HG03460 (cell line): ENCODE measurements at regions not wholly inside any gene's neighbourhood (a gene's known extent, or its start where the extent isn't known, plus 50 kb on each side); places are given as distances from the start of the nearest gene placed in this dataset.
"Not testable (repeated sequence)": the region's sequence is repeated elsewhere in the genome, so short reads cannot be mapped to it uniquely, and the experiment has no call there.

Experiments
- ATAC-seq: cut with Tn5 transposase; IDR thresholded peaks from one replicate; pipeline ENCODE4 v1.9.1; 2021; ENCODE audit not compliant: unreplicated experiment

DNA sequence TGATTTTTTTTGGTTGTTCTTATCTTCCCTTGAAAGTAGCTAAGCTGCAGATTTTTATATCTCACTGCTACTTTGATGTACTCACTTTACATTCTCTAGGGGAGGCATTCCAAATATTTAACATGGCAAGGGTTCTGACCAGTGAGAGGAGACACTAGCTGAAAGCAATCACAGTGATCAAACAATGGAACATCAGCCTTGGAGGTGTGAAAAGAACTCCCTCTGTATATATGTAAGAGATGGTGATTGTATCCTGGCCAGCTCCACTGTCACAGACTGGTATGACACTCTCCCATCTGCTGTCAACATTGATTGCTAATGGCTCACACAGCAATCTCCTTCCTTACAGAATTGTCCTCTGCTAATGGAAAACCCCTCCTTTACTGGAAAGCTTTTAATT is 291.7 kb upstream of the CDH19 start:
- no peak for ATAC-seq

DNA sequence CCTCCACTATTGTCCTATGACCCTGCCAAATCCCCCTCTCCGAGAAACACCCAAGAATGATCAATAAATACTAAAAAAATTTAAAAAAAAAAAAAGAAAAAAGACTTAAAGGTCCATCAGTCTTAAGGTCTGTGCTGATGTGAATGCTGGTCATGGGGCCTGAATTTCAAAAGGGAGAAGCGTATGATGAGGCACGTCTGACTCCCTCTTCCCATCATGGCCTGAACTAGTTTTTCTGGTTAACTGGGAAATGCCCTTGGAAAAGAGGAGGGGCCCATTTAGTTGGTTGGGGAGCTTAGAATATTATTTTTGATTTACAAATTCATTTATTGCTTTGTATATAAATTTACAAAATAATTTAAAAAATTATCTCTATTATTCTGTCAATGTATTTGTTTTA is 291.0 kb upstream of the CDH19 start:
- no peak for ATAC-seq

- not testable (repeated sequence) for ATAC-seq
Measured at GRCh38 chr18:66892388-66892787, 288.5 kb upstream of the CDH19 start.

DNA sequence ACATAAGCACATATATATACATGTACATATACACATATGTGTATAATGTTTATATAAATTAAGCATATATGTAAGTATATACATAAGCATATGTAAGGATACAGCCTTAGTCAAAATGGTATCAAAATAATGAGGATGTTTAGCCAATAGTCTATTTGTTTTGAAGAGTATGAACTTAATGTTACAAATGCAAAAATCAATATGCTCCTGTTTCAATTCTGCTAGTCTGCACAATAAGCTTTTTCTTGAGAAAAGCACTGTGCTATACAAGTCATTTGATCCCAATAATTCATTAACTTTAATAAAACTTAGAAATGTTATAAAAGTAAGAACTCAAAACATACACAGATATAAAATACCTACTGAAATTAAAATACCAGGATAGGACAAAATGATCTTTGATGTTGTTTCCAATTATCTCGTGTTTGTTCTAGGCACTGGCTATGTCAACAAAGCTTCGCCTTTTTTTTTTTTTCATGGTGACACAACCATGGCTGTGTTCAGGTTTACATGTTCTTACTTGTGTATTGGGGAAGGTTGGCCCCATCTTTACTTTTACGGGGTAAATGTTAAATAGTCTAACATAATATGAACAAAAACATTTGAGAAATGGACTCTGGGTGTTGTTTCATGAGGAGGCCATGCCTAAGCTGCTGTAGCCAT is 271.1 kb upstream of the CDH19 start:
- no peak for ATAC-seq

DNA sequence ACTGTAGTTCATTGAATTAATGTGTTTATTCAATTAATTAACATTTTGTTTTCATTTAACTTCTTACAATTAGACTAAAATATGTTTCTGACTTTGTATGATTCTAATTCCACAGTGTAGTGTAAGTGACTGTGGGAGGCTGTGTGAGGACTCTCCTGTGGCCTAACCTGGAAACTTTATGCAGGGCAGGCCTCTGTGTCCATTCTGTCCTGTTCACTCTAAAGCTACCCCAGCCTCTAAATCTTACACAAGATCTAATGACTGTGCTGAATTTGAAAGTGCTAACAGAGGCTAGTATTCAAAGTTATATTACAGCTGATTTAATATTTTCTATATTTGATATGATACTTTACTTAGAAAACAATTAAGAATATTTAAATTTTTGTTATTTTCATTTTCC is 270.5 kb upstream of the CDH19 start:
- ATAC-seq = no peak

DNA sequence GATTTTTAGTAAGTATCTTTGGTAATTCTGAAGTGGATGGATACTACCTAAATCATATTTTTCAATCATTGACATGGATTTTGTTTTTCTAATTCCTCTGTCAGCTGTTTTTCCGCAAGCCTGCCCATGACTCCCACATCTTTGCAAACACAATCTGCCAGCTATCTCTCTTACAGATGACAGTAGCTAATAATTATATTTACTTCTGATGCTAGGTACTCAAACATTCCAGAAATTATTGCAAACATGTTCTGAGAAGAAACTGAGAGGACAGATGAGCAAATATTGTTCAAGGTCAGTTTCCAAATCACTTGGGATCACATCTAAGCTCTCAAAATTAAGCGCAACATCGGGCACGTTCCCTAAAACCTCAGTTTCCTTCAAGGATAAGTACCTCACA is 270.0 kb upstream of the CDH19 start:
- ATAC-seq = no peak

- ATAC-seq = no peak
Measured at GRCh38 chr18:66872277-66872676, 268.4 kb upstream of the CDH19 start.

- no peak for ATAC-seq
Measured at GRCh38 chr18:66867653-66868052, 263.8 kb upstream of the CDH19 start.

DNA sequence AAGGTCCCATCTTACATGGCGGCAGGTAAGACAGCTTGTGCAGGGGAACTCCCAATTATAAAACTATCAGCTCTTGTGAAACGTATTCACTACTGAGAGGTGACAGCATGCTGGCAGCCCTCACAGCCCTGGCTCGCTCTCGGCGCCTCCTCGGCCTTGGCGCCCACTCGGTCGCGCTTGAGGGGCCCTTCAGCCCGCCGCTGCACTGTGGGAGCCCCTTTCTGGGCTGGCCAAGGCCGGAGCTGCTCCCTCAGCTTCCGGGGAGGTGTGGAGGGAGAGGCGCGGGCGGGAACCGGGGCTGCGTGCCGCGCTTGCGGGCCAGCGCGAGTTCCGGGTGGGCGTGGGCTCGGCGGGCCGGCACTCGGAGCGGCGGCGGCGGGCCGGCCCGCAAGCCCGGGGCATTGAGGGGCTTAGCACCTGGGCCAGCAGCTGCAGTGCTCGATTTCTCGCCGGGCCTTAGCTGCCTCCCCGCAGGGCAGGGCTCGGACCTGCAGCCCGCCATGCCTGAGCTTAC is 262.6 kb upstream of the CDH19 start:
- not testable (repeated sequence) for ATAC-seq

GRCh38 chr18:66838340-66838987 is 234.6 kb upstream of the CDH19 start:
- no peak for ATAC-seq

DNA sequence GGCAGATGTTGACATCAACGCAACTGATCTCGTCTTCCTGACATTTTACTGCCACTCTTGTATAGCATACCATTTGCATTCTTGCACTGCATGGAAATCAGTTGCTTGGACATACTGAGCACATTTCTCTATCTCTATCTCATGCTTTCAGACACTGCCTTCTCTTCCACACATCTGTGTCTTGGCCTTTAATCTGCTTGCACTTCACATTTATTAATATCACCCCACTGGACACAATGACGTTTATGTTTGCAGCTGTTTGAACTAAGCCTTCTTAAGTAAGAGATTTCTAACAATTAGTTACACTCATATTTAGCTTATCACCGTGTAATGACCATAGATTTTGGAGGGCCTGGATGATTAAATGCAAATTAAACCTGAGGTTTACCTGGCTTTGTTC is 229.8 kb upstream of the CDH19 start:
- ATAC-seq = no peak

DNA sequence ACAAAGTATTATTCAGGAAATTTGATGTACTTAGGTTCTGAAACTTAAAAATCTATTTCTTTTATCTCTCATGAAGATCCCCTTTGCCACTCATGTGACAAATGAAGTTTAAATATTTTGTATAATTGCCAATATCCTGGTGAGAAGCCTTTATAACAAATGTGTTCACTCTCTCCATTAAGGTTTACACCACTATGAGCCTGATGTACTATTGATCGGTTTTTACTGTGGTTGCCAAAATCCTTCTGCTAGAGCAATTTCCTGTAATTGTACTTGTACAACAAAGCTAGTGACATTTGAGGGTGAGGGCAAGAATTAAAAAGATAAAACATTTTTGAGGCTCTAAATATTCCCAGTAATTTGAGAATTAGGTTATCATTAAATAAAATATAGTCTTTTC is 222.3 kb upstream of the CDH19 start:
- ATAC-seq = no peak

DNA sequence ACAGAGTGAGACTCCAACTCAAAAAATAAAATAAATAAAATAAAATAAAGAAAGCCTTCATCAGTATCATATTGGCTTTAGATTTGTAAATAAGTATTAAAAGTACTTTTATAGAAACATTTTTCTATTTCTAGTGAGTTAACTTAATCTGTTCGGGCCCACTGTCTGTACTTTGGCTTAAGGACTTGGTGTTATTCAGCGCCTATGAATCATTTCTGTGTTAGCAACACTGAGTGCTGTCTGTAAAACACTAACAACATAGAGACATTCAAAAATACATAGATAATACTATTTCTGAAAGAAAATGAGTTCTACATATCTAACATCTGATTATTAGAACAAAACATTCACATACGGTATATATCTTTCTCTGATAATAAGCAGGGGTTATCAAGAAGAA is 221.5 kb upstream of the CDH19 start:
- ATAC-seq = no peak

- ATAC-seq = no peak
Measured at GRCh38 chr18:66819235-66819634, 215.3 kb upstream of the CDH19 start.

DNA sequence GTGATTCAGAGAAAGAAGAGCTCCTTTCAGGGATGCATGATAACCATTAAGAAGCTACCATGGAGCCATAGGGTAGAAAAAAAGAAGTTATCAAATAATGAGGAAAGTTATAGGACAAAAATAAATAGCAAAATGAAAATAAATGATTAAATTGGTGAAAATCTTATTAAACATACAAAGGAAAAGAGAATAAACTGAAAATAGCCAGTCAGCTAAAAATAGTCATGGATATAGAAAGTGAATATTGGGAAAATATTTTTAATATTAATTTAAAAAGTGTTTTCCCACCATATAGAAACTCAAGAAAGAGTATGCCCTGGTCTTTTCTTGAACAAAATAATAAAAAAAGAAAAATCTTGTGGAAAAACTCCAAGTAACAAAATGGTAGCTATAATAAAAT is 209.2 kb upstream of the CDH19 start:
- ATAC-seq = no peak

DNA sequence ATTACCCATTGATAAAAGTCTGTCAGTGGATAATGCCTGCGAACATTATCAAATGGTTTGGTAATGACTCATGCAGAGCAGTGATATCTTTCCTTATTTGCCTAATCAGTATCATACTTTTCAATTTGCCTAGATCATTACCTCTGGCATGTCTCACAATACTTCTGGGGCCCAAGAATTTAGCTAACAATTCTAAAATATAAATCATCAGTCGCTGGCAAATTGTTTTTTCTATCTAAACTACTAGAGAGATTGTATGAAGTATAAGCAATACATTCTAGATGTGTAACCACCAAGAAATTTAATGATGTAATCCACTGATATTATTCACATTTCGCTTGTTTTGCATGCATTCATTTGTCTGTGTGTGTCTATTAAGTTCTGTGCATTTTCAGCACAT is 191.2 kb upstream of the CDH19 start:
- no peak for ATAC-seq

DNA sequence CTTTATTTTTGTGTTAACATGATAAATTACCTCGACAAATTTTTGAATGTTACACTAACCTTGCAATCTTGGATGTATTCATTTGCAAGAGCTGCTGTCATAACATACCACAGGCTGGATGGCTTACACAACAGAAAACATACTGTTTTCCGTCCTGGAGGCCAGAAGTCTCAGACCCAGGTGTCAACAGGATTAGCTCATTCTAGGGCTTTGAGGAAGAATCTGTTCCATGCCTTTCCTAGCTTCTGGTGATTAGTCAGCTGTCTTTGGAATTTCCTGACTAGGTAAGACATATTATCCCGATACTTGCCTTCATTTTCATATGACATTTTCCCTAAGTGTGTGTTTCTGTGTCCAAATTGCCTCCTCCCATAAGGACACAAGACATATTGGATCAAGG is 188.6 kb upstream of the CDH19 start:
- ATAC-seq = no peak

DNA sequence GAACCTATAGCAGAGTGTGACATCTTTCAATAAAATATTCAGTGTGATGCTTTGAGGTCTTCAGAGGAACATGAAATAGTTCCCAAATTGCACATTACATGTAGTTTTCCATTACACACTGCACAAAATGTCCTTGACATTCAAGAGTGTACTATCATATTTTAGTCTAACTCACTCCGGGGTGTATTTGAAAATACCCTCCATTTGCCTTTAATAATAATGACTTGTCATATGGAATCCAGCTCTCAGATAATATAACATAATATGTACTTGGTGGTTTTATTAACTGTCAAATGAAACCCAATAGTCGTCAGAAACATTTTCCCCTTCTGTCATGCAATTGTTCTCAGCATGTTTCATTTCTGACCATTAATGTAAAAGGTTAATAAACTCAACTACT is 176.7 kb upstream of the CDH19 start:
- no peak for ATAC-seq

DNA sequence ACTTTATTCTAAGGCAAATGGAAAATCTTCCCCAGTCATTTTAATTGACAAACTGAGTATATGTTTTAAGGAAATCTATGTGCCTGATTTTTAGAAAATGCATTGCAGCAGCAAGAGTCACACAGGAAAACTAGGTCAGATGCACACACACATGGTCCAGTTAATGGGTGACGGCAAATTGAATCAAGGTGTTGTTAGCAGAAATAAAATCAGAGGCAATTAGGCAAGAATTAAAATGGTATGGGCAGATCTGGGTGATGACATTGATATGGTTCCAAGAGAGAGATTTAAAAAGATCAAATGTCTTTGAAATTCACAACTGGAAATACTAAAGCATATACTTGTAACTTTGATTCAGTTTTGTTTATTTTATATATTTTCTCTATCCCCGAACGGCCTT is 174.2 kb upstream of the CDH19 start:
- no peak for ATAC-seq

- ATAC-seq = no peak
Measured at GRCh38 chr18:66769375-66769774, 165.5 kb upstream of the CDH19 start.

DNA sequence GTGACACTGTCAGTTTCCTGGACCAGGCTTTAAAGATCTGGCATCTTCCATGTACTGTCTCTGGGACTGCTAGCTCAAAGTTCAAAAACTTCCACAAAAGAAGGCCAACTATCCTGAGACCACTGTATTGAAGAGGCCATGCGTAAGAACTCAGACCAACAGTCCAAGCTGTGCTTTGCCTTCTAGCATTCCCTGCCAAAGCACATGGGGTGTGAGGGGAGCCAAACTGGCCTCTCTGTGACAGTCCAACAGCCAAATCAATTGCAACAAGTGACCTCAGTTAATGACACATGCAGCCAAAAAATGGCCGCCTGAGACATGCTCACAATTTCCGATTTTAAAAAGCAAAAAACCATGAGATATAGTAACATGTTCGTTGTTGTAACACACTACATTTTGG is 160.3 kb upstream of the CDH19 start:
- ATAC-seq = no peak

DNA sequence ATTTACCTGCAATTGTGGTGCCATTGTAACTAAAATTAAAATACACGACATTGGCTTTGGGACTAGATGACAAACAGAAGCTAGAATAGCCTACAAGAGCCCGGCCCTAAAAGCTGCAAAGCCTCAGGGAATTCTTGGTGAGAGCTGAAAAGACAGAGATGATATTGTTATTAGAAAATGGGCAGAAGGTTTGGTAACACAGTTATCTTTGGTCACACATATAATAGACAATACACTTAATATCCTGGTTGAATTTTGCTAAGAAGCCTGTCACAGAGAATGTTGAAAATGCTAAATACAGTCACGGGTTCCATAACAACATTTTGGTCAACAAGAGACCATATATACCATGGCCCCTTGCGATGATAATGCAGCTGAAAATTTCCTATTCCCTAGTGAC is 157.3 kb upstream of the CDH19 start:
- no peak for ATAC-seq

DNA sequence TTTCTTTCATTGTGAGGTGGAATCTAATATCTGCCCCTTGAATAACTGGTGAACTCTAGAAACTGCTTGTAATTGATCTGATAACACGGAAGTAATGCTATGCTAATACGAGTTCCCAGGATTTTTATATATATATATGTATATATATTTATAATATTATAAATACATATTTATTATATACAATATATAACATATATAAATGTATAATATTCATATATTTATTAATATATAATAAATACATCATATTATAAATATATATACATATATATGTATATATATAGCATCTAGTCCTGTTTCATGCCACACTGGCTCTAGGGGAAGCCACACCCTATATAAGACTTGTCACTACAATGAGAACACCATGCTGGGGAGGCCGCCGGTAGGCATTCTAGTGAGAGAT is 156.7 kb upstream of the CDH19 start:
- no peak for ATAC-seq
